GM18861 (cell line): ENCODE measurements at regions not wholly inside any gene's neighbourhood (a gene's known extent, or its start where the extent isn't known, plus 50 kb on each side); places are given as distances from the start of the nearest gene placed in this dataset.
A peak's percentile ranks its signal among the peaks of the same experiment; 100 is the strongest.

Experiments used
- ATAC-seq: cut with Tn5 transposase; IDR thresholded peaks from one replicate; pipeline ENCODE4 v1.9.1; 2021; ENCODE audit not compliant: unreplicated experiment

- peak; percentile 82 for ATAC-seq
These were observed 52.7 kb upstream of the ERCC6L2 start for GRCh38 chr9:95822583-95823431.

- no peak for ATAC-seq
These were observed 53.5 kb upstream of the ERCC6L2 start for GRCh38 chr9:95822015-95822414.

- ATAC-seq, result no peak
These were observed 55.4 kb upstream of the ERCC6L2 start for GRCh38 chr9:95820074-95820473.

GRCh38 chr9:95819636-95820035, 55.9 kb upstream of the ERCC6L2 start:
- no peak for ATAC-seq

GRCh38 chr9:95817205-95817604, 58.3 kb upstream of the ERCC6L2 start:
- ATAC-seq, result no peak

- no peak for ATAC-seq
These were observed 58.8 kb upstream of the ERCC6L2 start for GRCh38 chr9:95816716-95817115.

- ATAC-seq, result no peak
These were observed 59.5 kb upstream of the ERCC6L2 start for GRCh38 chr9:95815961-95816360.

GRCh38 chr9:95815133-95815532, 60.4 kb upstream of the ERCC6L2 start:
- ATAC-seq, result no peak

GRCh38 chr9:95813923-95814322, 61.6 kb upstream of the ERCC6L2 start:
- ATAC-seq, result no peak

GRCh38 chr9:95810814-95811213, 64.7 kb upstream of the ERCC6L2 start:
- ATAC-seq, result no peak

- ATAC-seq, result no peak
These were observed 65.4 kb upstream of the ERCC6L2 start for GRCh38 chr9:95810133-95810532.

GRCh38 chr9:95809686-95810085, 65.8 kb upstream of the ERCC6L2 start:
- no peak for ATAC-seq

- ATAC-seq, result no peak
These were observed 67.5 kb upstream of the ERCC6L2 start for GRCh38 chr9:95808011-95808410.

- ATAC-seq, result no peak
These were observed 68.1 kb upstream of the ERCC6L2 start for GRCh38 chr9:95807326-95807947.

- ATAC-seq, result no peak
These were observed 72.3 kb upstream of the ERCC6L2 start for GRCh38 chr9:95803197-95803596.

- no peak for ATAC-seq
These were observed 73.7 kb upstream of the ERCC6L2 start for GRCh38 chr9:95801797-95802196.

- ATAC-seq, result no peak
These were observed 79.5 kb upstream of the ERCC6L2 start for GRCh38 chr9:95796029-95796428.

- ATAC-seq, result no peak
These were observed 81.3 kb upstream of the ERCC6L2 start for GRCh38 chr9:95793924-95794828.

GRCh38 chr9:95791695-95792094, 83.8 kb upstream of the ERCC6L2 start:
- ATAC-seq, result no peak

GRCh38 chr9:95791286-95791685, 84.2 kb upstream of the ERCC6L2 start:
- no peak for ATAC-seq

GRCh38 chr9:95788521-95788991, 86.9 kb upstream of the ERCC6L2 start:
- ATAC-seq, result no peak
